Hepatocyte (in vitro differentiated cells): ENCODE measurements at regions not wholly inside any gene's neighbourhood (a gene's known extent, or its start where the extent isn't known, plus 50 kb on each side); places are given as distances from the start of the nearest gene placed in this dataset.

Experiments used
- DNase-seq: peaks from one replicate; pipeline ENCODE4 v3.0.0-alpha.2; 2016; ENCODE audit warnings: low spot score
- H2AFZ ChIP-seq: fragments of 200-600 bp; sonication (generic); 2 replicates; pipeline ENCODE4 v1.6.0; 2016; ENCODE audit warnings: antibody characterized with exemption, mild to moderate bottlenecking
- H3K27ac ChIP-seq: fragments of 200-600 bp; sonication (generic); 2 replicates; pipeline ENCODE4 v1.5.1; 2016; ENCODE audit warnings: mild to moderate bottlenecking
- H3K27me3 ChIP-seq: fragments of 200-600 bp; sonication (generic); 2 replicates; pipeline ENCODE4 v1.6.1; 2016
- H3K36me3 ChIP-seq: fragments of 200-600 bp; sonication (generic); replicated peaks from 2 replicates; pipeline ENCODE4 v1.5.1; 2016; ENCODE audit warnings: low read depth; ENCODE audit not compliant: insufficient read depth
- H3K4me1 ChIP-seq: fragments of 200-600 bp; sonication (generic); 2 replicates; pipeline ENCODE4 v1.5.1; 2016; ENCODE audit warnings: mild to moderate bottlenecking, moderate library complexity; ENCODE audit not compliant: insufficient read depth
- H3K4me2 ChIP-seq: fragments of 200-600 bp; sonication (generic); 2 replicates; pipeline ENCODE4 v1.6.0; 2016
- H3K4me3 ChIP-seq: fragments of 200-600 bp; sonication (generic); 2 replicates; pipeline ENCODE4 v1.5.1; 2016; ENCODE audit warnings: mild to moderate bottlenecking
- H3K79me2 ChIP-seq: fragments of 200-600 bp; sonication (generic); 2 replicates; pipeline ENCODE4 v1.6.0; 2017; ENCODE audit warnings: mild to moderate bottlenecking
- H3K9me2 ChIP-seq: fragments of 200-600 bp; sonication (generic); replicated peaks from 2 replicates; pipeline ENCODE4 v1.6.0; 2017; ENCODE audit warnings: mild to moderate bottlenecking; ENCODE audit not compliant: insufficient read depth
- H3K9me3 ChIP-seq: fragments of 200-600 bp; sonication (generic); 2 replicates; pipeline ENCODE4 v1.5.1; 2016; ENCODE audit warnings: low read depth, mild to moderate bottlenecking
- H4K20me1 ChIP-seq: fragments of 200-600 bp; sonication (generic); 2 replicates; pipeline ENCODE4 v1.6.0; 2016; ENCODE audit warnings: mild to moderate bottlenecking; ENCODE audit not compliant: insufficient read depth, poor library complexity, severe bottlenecking
- CTCF ChIP-seq: fragments of 200-600 bp; sonication (generic); IDR thresholded peaks from 2 replicates; pipeline ENCODE4 v1.5.1; 2016; ENCODE audit warnings: antibody characterized with exemption, mild to moderate bottlenecking; ENCODE audit not compliant: poor library complexity
- EZH2 ChIP-seq: fragments of 200-600 bp; sonication (generic); IDR thresholded peaks from 2 replicates; pipeline ENCODE4 v1.6.1; 2016; ENCODE audit warnings: antibody characterized with exemption, mild to moderate bottlenecking, borderline replicate concordance
- EZH2phosphoT487 ChIP-seq: fragments of 200-600 bp; sonication (generic); IDR thresholded peaks from one replicate; pipeline ENCODE4 v1.6.1; 2018; ENCODE audit warnings: antibody characterized with exemption, mild to moderate bottlenecking, low read depth, moderate library complexity; ENCODE audit not compliant: unreplicated experiment, severe bottlenecking
- WGBS: methylation state at CpG from one replicate; pipeline ENCODE4 v1.1.6; 2016; ENCODE audit warnings: low lambda C conversion rate; ENCODE audit errors: missing lambda C conversion rate; 5-methylcytosine and 5-hydroxymethylcytosine counted together

DNA sequence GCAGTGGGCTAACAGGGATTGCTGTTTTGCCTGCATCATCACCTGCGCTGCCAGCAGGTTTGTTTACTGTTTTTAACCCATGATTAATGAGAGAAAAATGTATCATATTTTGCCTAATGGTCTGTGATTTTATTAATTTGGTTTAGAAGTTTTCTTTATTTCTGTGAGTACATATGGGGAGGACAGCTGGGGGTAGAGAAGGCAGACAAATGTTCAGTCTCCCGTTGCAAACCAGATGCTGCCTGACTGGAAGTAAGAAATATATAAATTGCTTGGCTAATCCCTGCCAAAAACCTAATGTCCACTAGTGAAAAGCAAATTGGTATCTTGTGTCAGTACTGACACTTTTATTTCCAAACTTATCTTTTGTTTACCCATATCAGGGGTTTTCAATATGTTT, 1766.1 kb upstream of the C9orf72 start:
- TF ChIP-seq EZH2: no peak
- TF ChIP-seq CTCF: no peak
- no peak for TF ChIP-seq EZH2phosphoT487
- Histone ChIP-seq H3K36me3 (no peaks in the 10 kb centered on the region), H3K9me2 (no peaks in the 10 kb centered on the region), H4K20me1 (no peaks in the 10 kb centered on the region), H3K27ac (no peak overlapping the region), H3K4me3 (no peak overlapping the region), H3K4me1 (no peaks in the 10 kb centered on the region), H2AFZ (no peak overlapping the region), H3K9me3 (no peaks in the 10 kb centered on the region), H3K79me2 (no peaks in the 10 kb centered on the region), H3K4me2 (no peak overlapping the region), H3K27me3 (no peaks in the 10 kb centered on the region)
- no peak for DNase-seq
- 74% methylated on average over 2 of the region's 2 CpGs for WGBS

- Histone ChIP-seq H3K4me1 (no peaks in the 10 kb centered on the region), H3K79me2 (no peaks in the 10 kb centered on the region), H3K4me2 (no peak overlapping the region), H3K9me3 (no peaks in the 10 kb centered on the region), H3K9me2 (no peaks in the 10 kb centered on the region), H4K20me1 (no peaks in the 10 kb centered on the region), H3K36me3 (no peaks in the 10 kb centered on the region), H3K27me3 (no peaks in the 10 kb centered on the region), H2AFZ (no peak overlapping the region), H3K4me3 (no peak overlapping the region), H3K27ac (no peak overlapping the region)
- TF ChIP-seq EZH2: no peak
- TF ChIP-seq EZH2phosphoT487: no peak
- WGBS: 70% methylated on average over 1 of the region's 1 CpG
- DNase-seq: no peak
These were observed 1775.7 kb upstream of the C9orf72 start for GRCh38 chr9:29348999-29349398.

DNA sequence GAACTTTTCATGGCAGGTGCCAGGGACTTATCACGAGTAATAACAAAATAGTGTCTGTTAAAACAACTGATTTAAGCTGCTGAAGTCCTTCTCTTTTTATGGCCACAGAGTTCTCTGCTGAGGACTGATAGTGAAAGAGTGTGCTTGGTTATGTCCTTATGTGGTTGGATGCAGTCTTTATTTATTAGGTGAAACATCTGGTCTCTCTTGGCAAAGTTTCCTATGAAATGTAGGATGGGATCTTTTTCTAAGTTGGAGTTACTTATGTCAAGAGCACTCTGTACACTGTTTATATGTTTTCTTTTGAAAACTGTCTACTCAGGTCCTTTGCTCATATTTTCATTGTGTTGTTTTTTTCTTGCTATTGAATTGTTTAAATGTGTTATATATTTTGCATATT, 1816.1 kb upstream of the C9orf72 start:
- H3K9me3 ChIP-seq: no peaks in the 10 kb centered on the region
- WGBS: 76% methylated on average over 1 of the region's 1 CpG
- H3K4me1 ChIP-seq: no peaks in the 10 kb centered on the region
- H3K9me2 ChIP-seq: no peaks in the 10 kb centered on the region
- no peak overlapping the region for H3K4me2 ChIP-seq
- no peaks in the 10 kb centered on the region for H3K36me3 ChIP-seq
- H3K27ac ChIP-seq: no peak overlapping the region
- H3K79me2 ChIP-seq: no peaks in the 10 kb centered on the region
- TF ChIP-seq EZH2: no peak
- no peak for TF ChIP-seq CTCF
- DNase-seq: no peak
- no peak overlapping the region for H3K4me3 ChIP-seq
- H4K20me1 ChIP-seq: no peaks in the 10 kb centered on the region
- no peaks in the 10 kb centered on the region for H3K27me3 ChIP-seq
- no peak overlapping the region for H2AFZ ChIP-seq

DNA sequence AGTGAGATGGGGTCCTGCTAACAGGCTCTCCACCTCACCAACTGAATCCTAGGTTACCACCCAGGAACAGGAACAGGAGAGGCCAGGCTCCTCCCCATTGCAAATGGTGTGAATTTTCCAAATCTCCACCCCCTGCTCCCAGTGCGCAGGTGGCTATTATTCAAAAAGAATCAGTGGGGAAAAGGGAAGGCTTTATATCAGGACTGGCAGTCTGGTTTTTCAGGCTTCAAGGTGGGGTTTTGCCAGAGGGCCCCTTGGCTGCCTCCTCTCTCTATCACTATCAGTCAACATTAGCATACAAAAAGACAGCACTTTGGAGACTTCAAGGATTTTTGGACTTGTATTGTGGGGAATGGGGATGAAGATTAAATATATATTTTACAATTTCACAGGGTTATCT, 1817.6 kb upstream of the C9orf72 start:
- WGBS: 70% methylated on average over 1 of the region's 1 CpG
- Histone ChIP-seq H2AFZ (no peak overlapping the region), H3K27me3 (no peaks in the 10 kb centered on the region), H3K79me2 (no peaks in the 10 kb centered on the region), H3K27ac (no peak overlapping the region), H3K4me2 (no peak overlapping the region), H3K4me3 (no peak overlapping the region), H3K36me3 (no peaks in the 10 kb centered on the region), H3K9me2 (no peaks in the 10 kb centered on the region), H4K20me1 (no peaks in the 10 kb centered on the region), H3K4me1 (no peaks in the 10 kb centered on the region), H3K9me3 (no peaks in the 10 kb centered on the region)
- DNase-seq: no peak
- TF ChIP-seq EZH2phosphoT487: no peak
- TF ChIP-seq CTCF: no peak
- TF ChIP-seq EZH2: no peak
